Sigmoid colon (tissue), 6 donors: ENCODE measurements at regions not wholly inside any gene's neighbourhood (a gene's known extent, or its start where the extent isn't known, plus 50 kb on each side); places are given as distances from the start of the nearest gene placed in this dataset.

Source experiments
- DNase-seq: peaks from one replicate; pipeline ENCODE4 v3.0.0-alpha.2; 2019
- H3K27ac ChIP-seq, 4 donors: fragments of 200-600 bp; sonication (generic); one replicate each; pipeline ENCODE4 v1.5.1; 2016 to 2019; ENCODE audit warnings: mild to moderate bottlenecking in 1 of 4
- H3K27me3 ChIP-seq, 3 donors: fragments of 200-600 bp; sonication (generic); one replicate each; pipeline ENCODE4 v1.5.1; 2019; ENCODE audit warnings: mild to moderate bottlenecking in 1 of 3
- H3K36me3 ChIP-seq, 4 donors: fragments of 200-600 bp; sonication (generic); one replicate each; pipeline ENCODE4 v1.5.1; 2016 to 2019
- H3K4me1 ChIP-seq, 4 donors: fragments of 200-600 bp; sonication (generic); one replicate each; pipeline ENCODE4 v1.5.1; 2017 to 2019
- H3K4me3 ChIP-seq, 4 donors: fragments of 200-600 bp; sonication (generic); one replicate each; pipeline ENCODE4 v1.5.1; 2017 to 2019; ENCODE audit warnings: mild to moderate bottlenecking in 2 of 4, moderate library complexity in 1 of 4
- H3K9me3 ChIP-seq, 4 donors: fragments of 200-600 bp in 3 of 4; sonication (generic) in 3 of 4; one replicate each; pipeline versions ENCODE4 v1.5.1 to v1.6.1; 2013 to 2019
- EP300 ChIP-seq, 4 donors: sonication (generic); formaldehyde crosslinking; IDR thresholded peaks; one replicate each; pipeline ENCODE4 v1.6.1; 2017; ENCODE audit warnings: antibody characterized with exemption in 4 of 4
- POLR2A ChIP-seq, 2 donors: fragments of 450-650 bp; IDR thresholded peaks; one replicate each; pipeline ENCODE4 v1.6.1; 2016; ENCODE audit warnings: antibody characterized with exemption in 2 of 2, mild to moderate bottlenecking in 2 of 2, moderate library complexity in 2 of 2
- POLR2AphosphoS5 ChIP-seq, 4 donors: sonication (generic); formaldehyde crosslinking; IDR thresholded peaks; one replicate each; pipeline ENCODE4 v1.6.1; 2017; ENCODE audit warnings: antibody characterized with exemption in 4 of 4
- WGBS, 2 donors: extraction: QIAGEN DNeasy Blood & Tissue Kit; methylation state at CpG; one replicate each; pipeline ENCODE4 v1.1.7; 2013; 5-methylcytosine and 5-hydroxymethylcytosine counted together
- intact Hi-C: fragments of 100-400 bp; cut with DNase I; formaldehyde crosslinking; loops from one replicate; pipeline ENCODE4 v1.15.1; 2023
- TF ChIP-seq, protein P1 (sequence below), 4 experiments: fragments of 450-650 bp in 3 of 4; fragments of 200-600 bp in 1 of 4; IDR thresholded peaks; one replicate each; pipeline ENCODE4 v1.5.1; 2016 to 2019; ENCODE audit warnings: antibody characterized with exemption in 4 of 4, mild to moderate bottlenecking in 3 of 4, moderate library complexity in 2 of 4
- donor health status: healthy with polysubstance abuse.
- donor health status: healthy.

DNA sequence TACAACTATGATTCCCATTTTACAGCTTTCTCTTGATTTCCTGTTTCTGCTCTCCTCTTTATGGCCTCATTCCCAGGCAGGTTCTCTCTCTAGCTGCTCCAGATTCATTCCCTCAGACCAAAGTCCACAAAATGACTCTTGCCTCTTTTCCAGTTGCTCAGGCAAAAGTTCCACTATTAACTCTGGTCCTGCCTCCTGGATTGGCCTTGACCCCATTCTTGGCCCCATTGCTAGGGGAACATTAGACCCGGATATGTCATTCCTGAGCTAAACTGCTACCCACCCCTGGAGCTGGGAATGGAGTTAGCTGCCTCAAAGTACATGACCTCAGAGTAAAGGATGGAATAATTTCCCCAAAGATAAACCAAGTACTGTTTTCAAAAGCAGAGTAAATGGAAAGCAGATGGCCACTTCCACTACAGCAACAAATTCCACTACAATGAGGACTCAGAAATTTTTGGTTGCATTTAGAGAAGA is 73.0 kb upstream of the GAP43 start:
- Histone ChIP-seq H3K27me3 (no peaks in the 10 kb centered on the region), H3K4me1 (no peaks in the 10 kb centered on the region), H3K27ac (peak overlapping the region in 3 of 4 donors; percentile 5 to 35 (median 14)), H3K9me3 (no peaks in the 10 kb centered on the region), H3K36me3 (no peaks in the 10 kb centered on the region), H3K4me3 (no peak overlapping the region)
- 18 to 53% methylated on average over 1 of the region's 1 CpG for WGBS, 2 donors
- TF ChIP-seq POLR2AphosphoS5 (IDR thresholded peaks at IDR 0.05) (peak in 1 of 4 donors; percentile 27), EP300 (IDR thresholded peaks at IDR 0.05) (no peak)
- intact Hi-C loops: no loop called here
- DNase-seq: peak; percentile 65

- H3K4me1 ChIP-seq: no peaks in the 10 kb centered on the region
- intact Hi-C loops: no loop called here
These were observed 72.3 kb upstream of the GAP43 start for GRCh38 chr3:115551016-115551415.

DNA sequence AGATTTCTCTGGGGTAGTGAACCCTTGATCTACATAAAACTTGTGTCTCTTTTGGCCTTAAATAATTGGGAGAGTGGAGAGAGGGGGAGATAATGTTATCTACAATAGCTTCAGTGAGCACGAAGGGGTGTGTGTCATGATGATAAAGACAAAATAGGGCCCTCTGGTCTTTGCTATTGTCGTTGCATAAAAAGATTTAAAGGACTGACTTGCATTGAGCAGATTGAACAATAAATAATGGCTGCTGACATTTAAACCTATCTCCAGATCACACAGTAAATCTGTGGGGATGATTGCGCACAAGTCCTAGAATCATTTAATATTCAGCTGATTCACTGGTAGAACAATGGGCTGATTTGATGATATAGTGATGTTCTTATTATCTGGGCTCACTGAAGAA is 71.3 kb upstream of the GAP43 start:
- Histone ChIP-seq H3K4me3 (no peak overlapping the region), H3K9me3 (no peaks in the 10 kb centered on the region), H3K27me3 (no peaks in the 10 kb centered on the region), H3K4me1 (no peaks in the 10 kb centered on the region), H3K36me3 (no peaks in the 10 kb centered on the region), H3K27ac (no peak overlapping the region)
- TF ChIP-seq EP300 (IDR thresholded peaks at IDR 0.05) (no peak), POLR2A (IDR thresholded peaks at IDR 0.05) (no peak), POLR2AphosphoS5 (IDR thresholded peaks at IDR 0.05) (no peak)
- TF ChIP-seq, protein P1, sequence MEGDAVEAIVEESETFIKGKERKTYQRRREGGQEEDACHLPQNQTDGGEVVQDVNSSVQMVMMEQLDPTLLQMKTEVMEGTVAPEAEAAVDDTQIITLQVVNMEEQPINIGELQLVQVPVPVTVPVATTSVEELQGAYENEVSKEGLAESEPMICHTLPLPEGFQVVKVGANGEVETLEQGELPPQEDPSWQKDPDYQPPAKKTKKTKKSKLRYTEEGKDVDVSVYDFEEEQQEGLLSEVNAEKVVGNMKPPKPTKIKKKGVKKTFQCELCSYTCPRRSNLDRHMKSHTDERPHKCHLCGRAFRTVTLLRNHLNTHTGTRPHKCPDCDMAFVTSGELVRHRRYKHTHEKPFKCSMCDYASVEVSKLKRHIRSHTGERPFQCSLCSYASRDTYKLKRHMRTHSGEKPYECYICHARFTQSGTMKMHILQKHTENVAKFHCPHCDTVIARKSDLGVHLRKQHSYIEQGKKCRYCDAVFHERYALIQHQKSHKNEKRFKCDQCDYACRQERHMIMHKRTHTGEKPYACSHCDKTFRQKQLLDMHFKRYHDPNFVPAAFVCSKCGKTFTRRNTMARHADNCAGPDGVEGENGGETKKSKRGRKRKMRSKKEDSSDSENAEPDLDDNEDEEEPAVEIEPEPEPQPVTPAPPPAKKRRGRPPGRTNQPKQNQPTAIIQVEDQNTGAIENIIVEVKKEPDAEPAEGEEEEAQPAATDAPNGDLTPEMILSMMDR (IDR thresholded peaks at IDR 0.05): no peak
- intact Hi-C loops: no loop called here
- DNase-seq: no peak
- 75 to 80% methylated on average over 3 of the region's 3 CpGs for WGBS, 2 donors

More at GRCh38 chr3:115551016-115551415, 72.3 kb upstream of the GAP43 start:
- Histone ChIP-seq H3K9me3 (no peaks in the 10 kb centered on the region), H3K27me3 (no peaks in the 10 kb centered on the region), H3K4me3 (no peak overlapping the region), H3K36me3 (no peaks in the 10 kb centered on the region), H3K27ac (no peak overlapping the region)
- 87 to 90% methylated on average over 1 of the region's 1 CpG for WGBS, 2 donors
- DNase-seq: no peak
- TF ChIP-seq EP300 (IDR thresholded peaks at IDR 0.05): no peak
- TF ChIP-seq, protein P1 (IDR thresholded peaks at IDR 0.05): no peak
- TF ChIP-seq POLR2AphosphoS5 (IDR thresholded peaks at IDR 0.05): no peak
- TF ChIP-seq POLR2A (IDR thresholded peaks at IDR 0.05): no peak

GRCh38 chr3:115553796-115554486 is 69.4 kb upstream of the GAP43 start:
- WGBS, 2 donors: 74 to 76% methylated on average over 2 of the region's 2 CpGs
- intact Hi-C loops: no loop called here
- Histone ChIP-seq H3K9me3 (no peaks in the 10 kb centered on the region), H3K27me3 (no peaks in the 10 kb centered on the region), H3K36me3 (no peaks in the 10 kb centered on the region), H3K27ac (no peak overlapping the region), H3K4me3 (no peak overlapping the region), H3K4me1 (no peaks in the 10 kb centered on the region)
- TF ChIP-seq POLR2A (IDR thresholded peaks at IDR 0.05) (no peak), POLR2AphosphoS5 (IDR thresholded peaks at IDR 0.05) (no peak), EP300 (IDR thresholded peaks at IDR 0.05) (no peak)
- TF ChIP-seq, protein P1 (IDR thresholded peaks at IDR 0.05): no peak
- no peak for DNase-seq

DNA sequence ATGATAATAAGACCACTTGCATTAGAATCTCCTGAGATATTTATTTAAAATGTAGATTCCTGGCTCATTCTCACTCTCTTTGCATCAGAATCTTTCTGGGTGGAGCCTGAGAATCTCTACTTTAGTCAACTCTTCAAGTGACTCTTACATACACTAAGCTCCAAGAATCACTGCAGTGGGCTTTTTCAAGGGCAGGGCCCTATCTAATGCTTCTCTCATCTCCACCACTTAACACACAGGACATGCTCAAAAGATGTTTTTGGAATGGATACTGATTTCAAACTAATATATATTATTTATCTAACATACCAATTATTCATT is 68.9 kb upstream of the GAP43 start:
- no peaks in the 10 kb centered on the region for H3K9me3 ChIP-seq
- intact Hi-C loops: no loop called here
- TF ChIP-seq EP300 (IDR thresholded peaks at IDR 0.05) (no peak), POLR2A (IDR thresholded peaks at IDR 0.05) (no peak), POLR2AphosphoS5 (IDR thresholded peaks at IDR 0.05) (no peak)
- TF ChIP-seq, protein P1 (IDR thresholded peaks at IDR 0.05): no peak
- H3K36me3 ChIP-seq: no peaks in the 10 kb centered on the region
- H3K4me3 ChIP-seq: no peak overlapping the region
- H3K27ac ChIP-seq: no peak overlapping the region
- no peak for DNase-seq
- no peaks in the 10 kb centered on the region for H3K27me3 ChIP-seq
- no peaks in the 10 kb centered on the region for H3K4me1 ChIP-seq
